T-cell (primary cell): ENCODE measurements at regions not wholly inside any gene's neighbourhood (a gene's known extent, or its start where the extent isn't known, plus 50 kb on each side); places are given as distances from the start of the nearest gene placed in this dataset.

ENCODE experiments used
- ATAC-seq, 4 experiments: fragments of 200-7000 bp in 3 of 4; fragments of 150-1000 bp in 1 of 4; cut with Tn5 transposase; replicated peaks in 1 of 4; 1 replicate in 3 of 4; 2 replicates in 1 of 4; pipeline ENCODE4 v1.10.0; 2021; ENCODE audit warnings: moderate library complexity in 3 of 4, mild to moderate bottlenecking in 2 of 4, moderate number of reproducible peaks in 1 of 4
- CTCF ChIA-PET, 2 donors: fragments of 300-600 bp; sonication (Branson Sonifier 250); formaldehyde crosslinking; loops; one replicate each; lab custom pipeline; 2022; ENCODE audit warnings: antibody characterized with exemption in 2 of 2; lab: Charles Lee
- POLR2A ChIA-PET, 2 donors: fragments of 300-600 bp; sonication (Branson Sonifier 250); formaldehyde crosslinking; loops; one replicate each; lab custom pipeline; 2022; ENCODE audit warnings: antibody characterized with exemption in 2 of 2; lab: Charles Lee
- DNase-seq, 35 experiments: peaks; one replicate each; pipeline versions ENCODE4 v3.0.0 to v3.0.0-alpha.2; 2013 to 2023
- H3K27ac ChIP-seq: one replicate; pipeline ENCODE4 v1.5.1; 2013; ENCODE audit warnings: low read length
- H3K27me3 ChIP-seq, 2 experiments: replicated peaks in 1 of 2; 1 replicate in 1 of 2; 2 replicates in 1 of 2; pipeline versions ENCODE4 v1.6.1 to v1.7.0; 2013; ENCODE audit warnings: low read length in 1 of 2, mixed read lengths in 1 of 2; ENCODE audit not compliant: control insufficient read depth in 2 of 2, insufficient read depth in 2 of 2; ENCODE audit errors: extremely low read depth in 1 of 2
- H3K36me3 ChIP-seq, 2 donors: 1 replicate in 1 of 2; 2 replicates in 1 of 2; pipeline versions ENCODE4 v1.6.1 to v1.7.0; 2013; ENCODE audit warnings: low read length in 1 of 2; ENCODE audit not compliant: control insufficient read depth in 2 of 2, insufficient read depth in 1 of 2; ENCODE audit errors: extremely low read depth in 1 of 2
- H3K4me1 ChIP-seq, 2 experiments: 1 replicate in 1 of 2; 2 replicates in 1 of 2; pipeline versions ENCODE4 v1.6.1 to v1.7.0; 2013; ENCODE audit warnings: low read length in 2 of 2, mixed read lengths in 1 of 2; ENCODE audit not compliant: insufficient read depth in 2 of 2, control insufficient read depth in 1 of 2; ENCODE audit errors: extremely low read depth in 1 of 2
- H3K4me3 ChIP-seq, 2 donors: 1 replicate in 1 of 2; 2 replicates in 1 of 2; pipeline versions ENCODE4 v1.5.1 to v1.7.0; 2013; ENCODE audit warnings: mild to moderate bottlenecking in 2 of 2, low read length in 1 of 2, moderate library complexity in 1 of 2; ENCODE audit not compliant: control insufficient read depth in 1 of 2; ENCODE audit errors: extremely low read depth in 1 of 2
- H3K9me3 ChIP-seq: 2 replicates; pipeline ENCODE4 v1.7.0; 2013
- H3K27ac Mint-ChIP-seq, 2 donors: one replicate each; pipeline ENCODE4 v1.8.0; 2020 to 2021; ENCODE audit warnings: mild to moderate bottlenecking in 2 of 2, mixed read lengths in 2 of 2
- H3K27me3 Mint-ChIP-seq, 2 donors: one replicate each; pipeline ENCODE4 v1.8.0; 2021 to 2022; ENCODE audit warnings: mixed read lengths in 2 of 2
- H3K36me3 Mint-ChIP-seq: one replicate; pipeline ENCODE4 v1.8.0; 2021; ENCODE audit warnings: mixed read lengths
- H3K4me1 Mint-ChIP-seq, 3 donors: one replicate each; pipeline ENCODE4 v1.8.0; 2020 to 2022; ENCODE audit warnings: mixed read lengths in 3 of 3, mild to moderate bottlenecking in 1 of 3
- H3K4me3 Mint-ChIP-seq, 3 donors: one replicate each; pipeline ENCODE4 v1.8.0; 2020 to 2022; ENCODE audit warnings: mild to moderate bottlenecking in 3 of 3, mixed read lengths in 3 of 3, moderate library complexity in 3 of 3
- H3K9me3 Mint-ChIP-seq, 3 donors: one replicate each; pipeline ENCODE4 v1.8.0; 2020 to 2022; ENCODE audit warnings: mixed read lengths in 3 of 3
- WGBS: methylation state at CpG from one replicate; pipeline ENCODE4 v1.1.5; 2013; ENCODE audit warnings: missing lambda C conversion rate; ENCODE audit not compliant: insufficient coverage; 5-methylcytosine and 5-hydroxymethylcytosine counted together

DNA sequence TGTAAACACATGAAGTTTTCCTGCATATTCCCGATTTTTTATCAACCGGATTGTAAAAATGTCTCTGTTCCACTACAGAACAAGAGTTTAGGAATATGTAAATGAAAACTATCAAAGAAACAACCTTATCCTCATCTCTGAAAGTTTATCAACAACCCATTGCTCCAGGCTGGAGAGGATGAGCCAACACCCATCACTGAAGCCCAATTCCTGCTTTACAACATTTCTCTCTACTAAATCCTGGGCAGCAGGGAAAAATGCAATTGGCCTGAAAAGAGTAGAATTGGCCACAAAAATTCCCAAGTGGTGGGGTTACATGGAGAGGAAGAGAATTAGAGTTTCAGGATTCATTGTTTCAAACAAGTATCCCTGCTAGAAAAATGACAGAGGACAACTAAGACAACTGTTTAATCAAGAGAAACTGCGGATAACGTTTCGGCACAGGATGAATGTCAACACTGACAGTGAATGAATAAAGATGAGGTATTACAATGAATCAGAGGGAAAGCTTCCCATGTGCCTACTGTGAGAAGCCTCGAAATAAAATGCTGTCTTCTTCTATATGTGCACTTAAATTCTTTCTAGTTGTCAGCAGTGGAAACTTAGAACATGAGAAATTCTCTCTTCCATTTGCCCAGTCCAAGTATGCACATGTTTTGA is 317.3 kb upstream of the ANO3 start:
- Mint-ChIP-seq H3K4me3 (no peak overlapping the region), H3K4me1 (no peaks in the 10 kb centered on the region), H3K36me3 (no peaks in the 10 kb centered on the region), H3K27ac (no peak overlapping the region), H3K9me3 (peaks cover 13 to 16% (median 14%) of the 10 kb centered on the region in 3 donors), H3K27me3 (no peaks in the 10 kb centered on the region)
- POLR2A ChIA-PET, result no interaction called here
- Histone ChIP-seq H3K4me3 (no peak overlapping the region), H3K27ac (no peak overlapping the region), H3K36me3 (no peaks in the 10 kb centered on the region), H3K9me3 (no peaks in the 10 kb centered on the region), H3K4me1 (no peaks in the 10 kb centered on the region), H3K27me3 (no peaks in the 10 kb centered on the region)
- 89% methylated on average over 3 of the region's 6 CpGs for WGBS
- CTCF ChIA-PET, result no interaction called here
- DNase-seq, result no peak
- ATAC-seq, result no peak

DNA sequence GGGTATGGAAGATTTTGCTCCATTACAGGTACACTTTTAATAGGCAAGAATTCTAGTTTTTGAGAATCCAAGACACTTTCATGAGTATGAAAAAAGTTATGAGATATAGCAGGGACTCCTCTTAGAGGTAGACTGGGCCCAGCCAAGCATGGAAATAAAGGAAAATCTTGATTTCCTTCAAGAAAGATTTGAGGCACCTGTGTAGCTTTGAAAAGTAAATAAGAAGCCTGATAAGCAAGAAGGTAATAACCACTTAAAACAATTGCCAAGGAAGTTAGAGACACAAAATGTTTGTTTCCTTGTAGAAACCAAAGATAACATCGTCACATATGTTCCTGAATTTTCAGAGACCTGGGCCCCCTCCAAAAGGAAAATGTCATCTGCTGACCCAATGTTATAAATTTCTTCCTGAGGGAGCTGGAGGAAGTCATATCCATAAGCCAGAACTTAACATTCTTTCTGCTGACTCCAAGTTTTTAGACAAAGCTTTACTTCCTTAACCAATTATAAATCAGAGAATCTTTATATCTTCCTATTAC is 314.5 kb upstream of the ANO3 start:
- no CpG with 5 or more reads among the region's 1 CpG for WGBS
- Mint-ChIP-seq H3K4me3 (no peak overlapping the region), H3K36me3 (no peaks in the 10 kb centered on the region), H3K4me1 (no peaks in the 10 kb centered on the region), H3K9me3 (peaks cover 7 to 14% (median 10%) of the 10 kb centered on the region in 3 donors), H3K27ac (no peak overlapping the region), H3K27me3 (no peaks in the 10 kb centered on the region)
- no peaks in the 10 kb centered on the region for H3K36me3 ChIP-seq
- no peak overlapping the region for H3K4me3 ChIP-seq
- no peak overlapping the region for H3K27ac ChIP-seq
- POLR2A ChIA-PET, result no interaction called here
- no peak for DNase-seq
- no peaks in the 10 kb centered on the region for H3K4me1 ChIP-seq
- H3K27me3 ChIP-seq, result no peaks in the 10 kb centered on the region
- no peaks in the 10 kb centered on the region for H3K9me3 ChIP-seq
- CTCF ChIA-PET, result no interaction called here
- ATAC-seq, result no peak

DNA sequence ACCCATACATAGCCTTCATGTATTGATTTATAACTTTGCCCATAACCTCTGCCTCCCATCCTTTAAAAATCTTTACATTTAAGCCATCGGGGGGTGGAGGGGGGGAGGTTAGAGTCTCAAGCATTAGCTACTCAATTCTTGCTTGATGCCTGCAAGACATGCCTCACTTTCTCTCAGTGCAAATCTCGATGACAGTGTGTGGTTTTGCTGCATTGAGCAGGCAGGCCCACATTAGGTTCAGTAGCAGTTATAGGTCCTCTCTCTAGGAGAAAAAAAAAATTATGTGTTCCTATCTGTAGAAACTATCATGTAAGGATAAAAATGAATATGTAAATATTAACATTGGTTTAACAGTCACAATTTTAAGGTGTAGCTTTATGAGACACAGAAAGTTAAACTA is 314.0 kb upstream of the ANO3 start:
- Histone ChIP-seq H3K27ac (no peak overlapping the region), H3K9me3 (no peaks in the 10 kb centered on the region), H3K36me3 (no peaks in the 10 kb centered on the region), H3K4me3 (no peak overlapping the region), H3K4me1 (no peaks in the 10 kb centered on the region), H3K27me3 (no peaks in the 10 kb centered on the region)
- POLR2A ChIA-PET, result no interaction called here
- no peaks in the 10 kb centered on the region for H3K4me1 Mint-ChIP-seq
- no peak for ATAC-seq
- H3K36me3 Mint-ChIP-seq, result no peaks in the 10 kb centered on the region
- no peak overlapping the region for H3K4me3 Mint-ChIP-seq
- no peak for DNase-seq
- H3K27ac Mint-ChIP-seq, result no peak overlapping the region
- H3K9me3 Mint-ChIP-seq, result peaks cover 7 to 14% (median 10%) of the 10 kb centered on the region in 3 donors
- CTCF ChIA-PET, result interaction anchor here in 1 of 2 donors (0.6 kb wide), 1 partner anchor 11 kb away, joined by 8 read pairs; no protein-coding TSS in a partner anchor
- WGBS, result no CpG with 5 or more reads among the region's 2 CpGs
- H3K27me3 Mint-ChIP-seq, result no peaks in the 10 kb centered on the region

GRCh38 chr11:26018336-26018735 is 313.6 kb upstream of the ANO3 start:
- H3K4me1 ChIP-seq, result no peaks in the 10 kb centered on the region
- Mint-ChIP-seq H3K9me3 (peaks cover 7 to 14% (median 7%) of the 10 kb centered on the region in 3 donors), H3K4me1 (no peaks in the 10 kb centered on the region), H3K27me3 (no peaks in the 10 kb centered on the region), H3K36me3 (no peaks in the 10 kb centered on the region), H3K4me3 (no peak overlapping the region), H3K27ac (no peak overlapping the region)
- ChIA-PET POLR2A (no interaction called here), CTCF (interaction anchor here in 1 of 2 donors (0.6 to 0.8 kb wide), 2 partner anchors 9 to 12 kb away, joined by 3 to 8 read pairs; no protein-coding TSS in a partner anchor)
- ATAC-seq, result no peak
- no peak for DNase-seq
- H3K9me3 ChIP-seq, result no peaks in the 10 kb centered on the region
- no peaks in the 10 kb centered on the region for H3K27me3 ChIP-seq
- H3K27ac ChIP-seq, result no peak overlapping the region
- no peak overlapping the region for H3K4me3 ChIP-seq
- no peaks in the 10 kb centered on the region for H3K36me3 ChIP-seq

DNA sequence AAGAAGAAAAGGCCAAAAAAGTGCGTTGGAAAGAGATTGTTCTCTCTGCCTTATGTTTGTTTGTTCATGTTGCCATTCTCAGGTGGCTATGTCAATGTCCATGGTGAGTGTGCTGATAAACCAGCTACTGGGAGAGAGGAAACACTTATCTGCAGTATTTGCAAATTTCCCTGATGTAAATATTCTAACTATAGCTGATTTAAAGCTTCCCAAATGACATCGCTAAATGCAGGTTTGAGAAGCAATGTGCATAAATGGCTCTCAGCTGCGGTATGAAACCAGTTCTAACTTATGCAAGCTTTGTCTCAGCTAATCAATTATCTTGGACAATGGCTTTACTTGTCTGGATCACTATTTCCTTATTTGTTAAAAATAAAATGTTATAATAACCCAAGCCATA is 312.5 kb upstream of the ANO3 start:
- Histone ChIP-seq H3K27ac (no peak overlapping the region), H3K4me3 (no peak overlapping the region), H3K4me1 (no peaks in the 10 kb centered on the region), H3K9me3 (no peaks in the 10 kb centered on the region), H3K36me3 (no peaks in the 10 kb centered on the region), H3K27me3 (no peaks in the 10 kb centered on the region)
- Mint-ChIP-seq H3K27me3 (no peaks in the 10 kb centered on the region), H3K9me3 (peaks cover 6 to 14% (median 7%) of the 10 kb centered on the region in 3 donors), H3K36me3 (no peaks in the 10 kb centered on the region), H3K4me1 (no peaks in the 10 kb centered on the region), H3K27ac (no peak overlapping the region), H3K4me3 (no peak overlapping the region)
- ATAC-seq (no peak), DNase-seq (no peak)
- ChIA-PET POLR2A (no interaction called here), CTCF (no interaction called here)
- WGBS, result no CpG with 5 or more reads among the region's 3 CpGs

- CTCF ChIA-PET, result no interaction called here
- Histone ChIP-seq H3K4me1 (no peaks in the 10 kb centered on the region), H3K27me3 (no peaks in the 10 kb centered on the region), H3K36me3 (no peaks in the 10 kb centered on the region), H3K4me3 (no peak overlapping the region), H3K27ac (no peak overlapping the region), H3K9me3 (no peaks in the 10 kb centered on the region)
- no CpG with 5 or more reads among the region's 1 CpG for WGBS
- H3K27ac Mint-ChIP-seq, result no peak overlapping the region
- POLR2A ChIA-PET, result no interaction called here
- H3K9me3 Mint-ChIP-seq, result peaks cover 0 to 10% (median 6%) of the 10 kb centered on the region in 3 donors
- H3K4me1 Mint-ChIP-seq, result no peaks in the 10 kb centered on the region
- ATAC-seq (no peak), DNase-seq (no peak)
- H3K36me3 Mint-ChIP-seq, result no peaks in the 10 kb centered on the region
- H3K27me3 Mint-ChIP-seq, result no peaks in the 10 kb centered on the region
- H3K4me3 Mint-ChIP-seq, result no peak overlapping the region
These were observed 310.9 kb upstream of the ANO3 start for GRCh38 chr11:26021017-26021416.
